VCaP (cell line): ENCODE measurements at regions not wholly inside any gene's neighbourhood (a gene's known extent, or its start where the extent isn't known, plus 50 kb on each side); places are given as distances from the start of the nearest gene placed in this dataset.

Experiments used
- H3K27ac ChIP-seq: fragments of 450-650 bp; 2 replicates; pipeline ENCODE4 v1.5.1; 2017
- TF ChIP-seq, protein P1 (sequence below): fragments of 450-650 bp; conservative IDR thresholded peaks from 2 replicates; pipeline ENCODE4 v1.5.1; 2017; ENCODE audit warnings: mild to moderate bottlenecking, moderate library complexity

- no peak overlapping the region for H3K27ac ChIP-seq
- TF ChIP-seq, protein P1, sequence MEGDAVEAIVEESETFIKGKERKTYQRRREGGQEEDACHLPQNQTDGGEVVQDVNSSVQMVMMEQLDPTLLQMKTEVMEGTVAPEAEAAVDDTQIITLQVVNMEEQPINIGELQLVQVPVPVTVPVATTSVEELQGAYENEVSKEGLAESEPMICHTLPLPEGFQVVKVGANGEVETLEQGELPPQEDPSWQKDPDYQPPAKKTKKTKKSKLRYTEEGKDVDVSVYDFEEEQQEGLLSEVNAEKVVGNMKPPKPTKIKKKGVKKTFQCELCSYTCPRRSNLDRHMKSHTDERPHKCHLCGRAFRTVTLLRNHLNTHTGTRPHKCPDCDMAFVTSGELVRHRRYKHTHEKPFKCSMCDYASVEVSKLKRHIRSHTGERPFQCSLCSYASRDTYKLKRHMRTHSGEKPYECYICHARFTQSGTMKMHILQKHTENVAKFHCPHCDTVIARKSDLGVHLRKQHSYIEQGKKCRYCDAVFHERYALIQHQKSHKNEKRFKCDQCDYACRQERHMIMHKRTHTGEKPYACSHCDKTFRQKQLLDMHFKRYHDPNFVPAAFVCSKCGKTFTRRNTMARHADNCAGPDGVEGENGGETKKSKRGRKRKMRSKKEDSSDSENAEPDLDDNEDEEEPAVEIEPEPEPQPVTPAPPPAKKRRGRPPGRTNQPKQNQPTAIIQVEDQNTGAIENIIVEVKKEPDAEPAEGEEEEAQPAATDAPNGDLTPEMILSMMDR: no peak
Observed at GRCh38 chr5:110239786-110240185, 486.7 kb downstream of the TMEM232 start.

DNA sequence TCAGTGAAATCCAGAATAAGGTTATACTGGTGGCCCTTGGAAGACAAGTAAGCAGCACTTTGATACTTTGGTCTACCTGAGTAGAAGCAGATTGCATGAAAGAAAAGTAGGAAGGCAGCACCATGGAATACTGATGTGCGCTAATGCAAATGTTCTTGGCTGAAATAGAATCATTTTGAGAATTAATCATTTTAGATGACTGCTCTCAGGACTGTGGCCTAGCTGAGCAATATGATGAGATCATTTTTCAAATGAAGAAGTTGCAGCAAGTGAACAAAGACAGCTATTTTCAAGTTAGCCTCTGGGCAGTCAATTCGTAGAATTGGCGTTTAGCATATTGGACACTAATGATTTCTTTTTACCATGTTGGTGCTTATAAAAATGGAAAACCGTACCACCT lies 483.5 kb downstream of the TMEM232 start:
- no peak overlapping the region for H3K27ac ChIP-seq
- TF ChIP-seq, protein P1: no peak

DNA sequence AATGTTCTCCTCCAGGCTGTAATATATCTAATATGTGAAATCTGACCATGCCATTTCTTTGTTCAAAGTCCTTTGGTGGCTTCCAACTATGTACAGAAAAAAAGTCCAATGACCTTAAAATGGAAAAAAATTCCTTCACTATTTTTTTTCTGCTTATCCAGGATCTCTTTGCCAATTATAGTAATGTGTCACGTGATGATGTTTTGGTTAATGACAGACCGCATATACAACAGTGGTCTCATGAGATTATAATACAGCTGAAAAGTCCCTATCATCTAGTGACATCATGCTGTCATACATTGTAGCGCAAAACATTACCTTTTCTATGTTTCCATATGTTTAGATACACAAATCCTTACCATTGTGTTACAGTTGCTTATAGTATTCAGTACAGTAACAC lies 477.6 kb downstream of the TMEM232 start:
- TF ChIP-seq, protein P1: no peak
- no peak overlapping the region for H3K27ac ChIP-seq

GRCh38 chr5:110250355-110250754 lies 476.1 kb downstream of the TMEM232 start:
- TF ChIP-seq, protein P1: no peak
- H3K27ac ChIP-seq: no peak overlapping the region

DNA sequence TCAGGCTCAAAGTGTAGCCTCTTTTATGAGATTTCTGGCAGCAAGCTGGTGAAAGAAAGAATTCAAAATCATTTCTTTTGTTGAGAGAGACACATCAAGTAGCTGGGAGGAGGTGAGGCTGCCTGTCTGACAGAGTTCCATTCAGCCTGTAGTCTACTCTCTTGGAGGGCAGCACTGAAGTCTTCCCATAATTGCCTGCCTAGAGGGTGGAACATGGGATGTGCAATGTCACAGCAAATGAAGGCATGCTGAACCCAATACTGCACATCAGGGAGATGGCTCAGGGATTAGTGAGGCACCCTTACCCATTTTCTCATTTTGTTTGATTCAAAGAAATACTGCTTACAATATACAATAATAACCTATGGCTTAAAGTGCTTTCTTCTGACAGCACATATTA lies 475.7 kb downstream of the TMEM232 start:
- TF ChIP-seq, protein P1: no peak
- no peak overlapping the region for H3K27ac ChIP-seq

DNA sequence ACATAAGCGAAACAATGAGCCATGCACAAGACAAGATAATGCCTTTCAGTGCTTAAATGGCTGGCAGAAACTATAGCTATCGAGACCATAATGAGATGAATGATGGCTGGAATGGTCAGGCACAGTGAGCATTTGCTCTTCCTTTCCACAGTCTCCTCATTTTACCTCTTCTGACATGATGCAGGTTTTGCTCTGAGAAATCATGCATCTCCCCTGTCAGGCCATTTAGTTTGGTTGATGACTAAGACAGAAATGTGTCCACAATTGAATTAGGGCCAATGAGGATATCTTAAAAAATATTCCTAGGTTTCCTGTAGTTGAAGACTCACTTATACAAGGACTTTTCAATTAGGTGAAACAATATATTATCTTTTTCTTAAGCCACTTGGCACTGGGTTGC lies 475.1 kb downstream of the TMEM232 start:
- no peak overlapping the region for H3K27ac ChIP-seq
- TF ChIP-seq, protein P1: no peak

DNA sequence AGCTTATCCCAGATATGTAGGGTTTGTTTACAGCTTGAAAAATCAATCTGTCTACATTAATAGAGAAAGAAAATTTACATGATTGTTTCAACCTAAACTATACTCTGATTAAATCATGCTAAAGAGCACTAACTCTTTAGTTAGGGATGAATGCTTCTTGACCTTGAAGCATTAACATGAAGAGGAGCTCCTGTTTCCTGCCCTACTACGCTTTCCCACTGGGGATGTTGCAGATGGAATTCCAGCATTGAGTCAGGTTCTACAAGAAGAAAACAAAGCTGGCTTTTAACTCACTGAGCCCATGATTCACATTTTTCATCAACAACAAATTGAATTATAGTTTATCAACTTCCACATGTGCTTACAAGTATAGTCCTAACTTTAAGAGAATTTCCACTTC lies 471.3 kb downstream of the TMEM232 start:
- no peak overlapping the region for H3K27ac ChIP-seq
- TF ChIP-seq, protein P1: no peak

GRCh38 chr5:110256298-110256697 lies 470.2 kb downstream of the TMEM232 start:
- TF ChIP-seq, protein P1: no peak
- no peak overlapping the region for H3K27ac ChIP-seq
